Lower lobe of right lung (tissue), 2 donors: ENCODE measurements at regions not wholly inside any gene's neighbourhood (a gene's known extent, or its start where the extent isn't known, plus 50 kb on each side); places are given as distances from the start of the nearest gene placed in this dataset.

Source experiments
- ATAC-seq, 2 donors: fragments of 200-7000 bp; cut with Tn5 transposase; one replicate each; pipeline ENCODE4 v1.9.1; 2020 to 2022; ENCODE audit warnings: mild to moderate bottlenecking in 2 of 2, moderate library complexity in 2 of 2
- DNase-seq: peaks from one replicate; pipeline ENCODE4 v3.0.0-alpha.2; 2020
- H3K27ac ChIP-seq: fragments of 200-600 bp; one replicate; pipeline ENCODE4 v1.8.0; 2022
- H3K27me3 ChIP-seq: fragments of 200-600 bp; one replicate; pipeline ENCODE4 v1.8.0; 2022; ENCODE audit warnings: low read depth
- H3K36me3 ChIP-seq: fragments of 200-600 bp; one replicate; pipeline ENCODE4 v1.8.0; 2022; ENCODE audit warnings: mild to moderate bottlenecking
- H3K4me1 ChIP-seq: fragments of 200-600 bp; one replicate; pipeline ENCODE4 v1.8.0; 2022
- H3K4me3 ChIP-seq: fragments of 200-600 bp; one replicate; pipeline ENCODE4 v1.8.0; 2022; ENCODE audit warnings: mild to moderate bottlenecking
- H3K9me3 ChIP-seq: fragments of 200-600 bp; one replicate; pipeline ENCODE4 v1.8.0; 2022
- CTCF ChIP-seq: fragments of 200-600 bp; IDR thresholded peaks from one replicate; pipeline ENCODE4 v1.8.0; 2022; ENCODE audit warnings: antibody characterized with exemption, mild to moderate bottlenecking
- intact Hi-C: fragments of 100-400 bp; cut with DNase I; formaldehyde crosslinking; loops from one replicate; pipeline ENCODE4 v1.11.0; 2022
- donor health status: DM: no; HTN: yes; CAD: no; lungs with severe emphysema.

- H3K4me1 ChIP-seq: no peaks in the 10 kb centered on the region
- H3K4me3 ChIP-seq: no peak overlapping the region
- ATAC-seq (no peak), DNase-seq (peak; percentile 17)
- H3K27ac ChIP-seq: no peak overlapping the region
- no peak for TF ChIP-seq CTCF
- intact Hi-C loops: no loop called here
- no peaks in the 10 kb centered on the region for H3K36me3 ChIP-seq
- no peaks in the 10 kb centered on the region for H3K27me3 ChIP-seq
- H3K9me3 ChIP-seq: peaks cover 27% of the 10 kb centered on the region
Observed at GRCh38 chr22:44608597-44609399, 93.2 kb upstream of the PRR5 start.

GRCh38 chr22:44606126-44606525 is 95.9 kb upstream of the PRR5 start:
- H3K9me3 ChIP-seq: peaks cover 1% of the 10 kb centered on the region
- no peak for TF ChIP-seq CTCF
- peaks cover 6% of the 10 kb centered on the region for H3K27me3 ChIP-seq
- no peak overlapping the region for H3K27ac ChIP-seq
- ATAC-seq: no peak
- H3K36me3 ChIP-seq: no peaks in the 10 kb centered on the region
- no peak overlapping the region for H3K4me3 ChIP-seq
- no peaks in the 10 kb centered on the region for H3K4me1 ChIP-seq
- intact Hi-C loops: no loop called here
- no peak for DNase-seq

DNA sequence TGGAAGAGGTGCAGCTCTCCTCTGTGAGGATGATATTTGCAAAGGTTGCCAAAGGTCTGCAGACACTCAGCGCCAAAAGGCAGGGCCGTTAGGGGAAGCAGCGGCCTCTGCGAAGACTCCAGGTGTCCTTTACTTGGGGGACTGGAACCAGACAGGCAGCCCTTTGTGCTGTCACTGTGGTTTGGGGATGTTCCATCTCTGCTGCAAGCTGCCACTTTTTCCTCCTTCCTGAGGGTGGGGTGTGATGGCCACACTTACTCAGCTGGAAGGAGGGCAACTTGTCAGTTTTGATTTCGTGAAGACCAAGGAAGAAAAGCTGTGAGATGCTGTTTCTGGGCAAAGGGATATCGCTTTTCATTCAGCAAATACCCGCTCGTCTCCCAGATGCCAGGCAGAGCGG is 96.5 kb upstream of the PRR5 start:
- DNase-seq: no peak
- no peaks in the 10 kb centered on the region for H3K4me1 ChIP-seq
- H3K36me3 ChIP-seq: no peaks in the 10 kb centered on the region
- H3K4me3 ChIP-seq: no peak overlapping the region
- no peak for ATAC-seq
- H3K27ac ChIP-seq: no peak overlapping the region
- intact Hi-C loops: no loop called here
- no peak for TF ChIP-seq CTCF
- no peaks in the 10 kb centered on the region for H3K9me3 ChIP-seq
- H3K27me3 ChIP-seq: peaks cover 6% of the 10 kb centered on the region

GRCh38 chr22:44604991-44605390 is 97.0 kb upstream of the PRR5 start:
- no peak for DNase-seq
- Histone ChIP-seq H3K4me1 (no peaks in the 10 kb centered on the region), H3K4me3 (no peak overlapping the region), H3K27me3 (peaks cover 6% of the 10 kb centered on the region), H3K36me3 (no peaks in the 10 kb centered on the region), H3K27ac (no peak overlapping the region), H3K9me3 (no peaks in the 10 kb centered on the region)
- no peak for ATAC-seq
- intact Hi-C loops: no loop called here
- TF ChIP-seq CTCF: no peak

DNA sequence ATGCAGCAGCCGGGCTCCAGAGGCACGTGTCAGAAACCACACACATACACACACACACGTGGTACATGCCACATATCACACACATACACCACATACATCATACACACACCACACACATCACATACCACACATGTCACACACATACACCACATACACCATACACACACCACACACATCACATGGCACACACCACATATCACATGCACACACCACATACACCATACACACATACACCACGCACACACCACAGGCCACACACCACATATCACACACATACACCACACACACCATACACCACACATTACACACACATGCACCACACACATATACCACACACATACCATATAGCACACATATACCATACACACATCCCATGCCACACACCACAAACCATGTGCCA is 97.5 kb upstream of the PRR5 start:
- ATAC-seq (no peak), DNase-seq (no peak)
- H3K4me3 ChIP-seq: no peak overlapping the region
- H3K27ac ChIP-seq: no peak overlapping the region
- intact Hi-C loops: no loop called here
- peaks cover 6% of the 10 kb centered on the region for H3K27me3 ChIP-seq
- no peaks in the 10 kb centered on the region for H3K9me3 ChIP-seq
- TF ChIP-seq CTCF: no peak
- H3K4me1 ChIP-seq: no peaks in the 10 kb centered on the region
- H3K36me3 ChIP-seq: no peaks in the 10 kb centered on the region
